Ammon's horn (tissue), 1 donor: ENCODE measurements at regions not wholly inside any gene's neighbourhood (a gene's known extent, or its start where the extent isn't known, plus 50 kb on each side); places are given as distances from the start of the nearest gene placed in this dataset.
"Not testable (repeated sequence)": the region's sequence is repeated elsewhere in the genome, so short reads cannot be mapped to it uniquely, and the experiment has no call there.

ENCODE experiments used
- DNase-seq: peaks from one replicate; pipeline ENCODE4 v3.0.0-alpha.2; 2016; ENCODE audit warnings: low spot score

GRCh38 chr2:192544371-192544955 lies 349.7 kb upstream of the TMEFF2 start:
- DNase-seq = no peak

GRCh38 chr2:192542148-192543066 lies 347.7 kb upstream of the TMEFF2 start:
- not testable (repeated sequence) for DNase-seq

- DNase-seq = no peak
Measured at GRCh38 chr2:192539306-192539705, 344.6 kb upstream of the TMEFF2 start.

GRCh38 chr2:192536922-192537624 lies 342.3 kb upstream of the TMEFF2 start:
- DNase-seq = no peak

GRCh38 chr2:192535956-192536921 lies 341.5 kb upstream of the TMEFF2 start:
- DNase-seq = no peak

GRCh38 chr2:192534072-192534471 lies 339.3 kb upstream of the TMEFF2 start:
- DNase-seq = no peak

GRCh38 chr2:192524642-192525251 lies 330.0 kb upstream of the TMEFF2 start:
- DNase-seq = not testable (repeated sequence)

GRCh38 chr2:192524214-192524613 lies 329.5 kb upstream of the TMEFF2 start:
- not testable (repeated sequence) for DNase-seq

- no peak for DNase-seq
Measured at GRCh38 chr2:192515937-192516336, 321.2 kb upstream of the TMEFF2 start.

- DNase-seq = no peak
Measured at GRCh38 chr2:192513575-192513974, 318.8 kb upstream of the TMEFF2 start.

- not testable (repeated sequence) for DNase-seq
Measured at GRCh38 chr2:192507836-192508450, 313.2 kb upstream of the TMEFF2 start.

- peak; percentile 38 for DNase-seq
Measured at GRCh38 chr2:192500550-192501200, 305.9 kb upstream of the TMEFF2 start.

GRCh38 chr2:192499476-192499875 lies 304.7 kb upstream of the TMEFF2 start:
- DNase-seq = no peak

- DNase-seq = no peak
Measured at GRCh38 chr2:192498747-192499146, 304.0 kb upstream of the TMEFF2 start.

GRCh38 chr2:192488158-192488557 lies 293.4 kb upstream of the TMEFF2 start:
- DNase-seq = not testable (repeated sequence)

GRCh38 chr2:192487636-192488035 lies 292.9 kb upstream of the TMEFF2 start:
- DNase-seq = no peak

- no peak for DNase-seq
Measured at GRCh38 chr2:192484903-192485302, 290.2 kb upstream of the TMEFF2 start.

- no peak for DNase-seq
Measured at GRCh38 chr2:192480984-192481383, 286.3 kb upstream of the TMEFF2 start.

GRCh38 chr2:192473331-192473730 lies 278.6 kb upstream of the TMEFF2 start:
- DNase-seq = no peak

- no peak for DNase-seq
Measured at GRCh38 chr2:192471982-192472381, 277.2 kb upstream of the TMEFF2 start.
